ENCODE measurements at regions not wholly inside any gene's neighbourhood (a gene's known extent, or its start where the extent isn't known, plus 50 kb on each side); places are given as distances from the start of the nearest gene placed in this dataset.

DNA sequence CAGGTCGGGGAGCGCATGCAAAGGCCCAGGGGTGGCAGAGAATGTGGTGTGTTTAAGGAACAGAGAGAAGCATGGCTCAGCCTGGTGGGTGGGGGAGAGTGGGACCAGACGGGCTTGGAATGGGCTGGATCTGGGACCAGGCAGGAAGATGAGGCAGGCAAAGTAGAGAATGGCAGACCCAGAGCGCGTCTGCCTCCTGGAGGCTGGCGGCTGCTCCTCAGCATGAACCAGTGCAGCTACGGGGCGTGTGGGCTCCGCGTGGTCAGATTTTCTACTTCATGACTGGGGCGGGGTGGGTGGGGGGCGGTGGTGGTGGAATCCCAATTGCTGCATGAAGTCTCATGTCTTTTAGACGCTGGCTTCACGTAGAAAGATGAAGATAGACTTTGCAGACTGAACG is 135.6 kb downstream of the TFAP2C start:
- TF ChIP-seq, protein P1, sequence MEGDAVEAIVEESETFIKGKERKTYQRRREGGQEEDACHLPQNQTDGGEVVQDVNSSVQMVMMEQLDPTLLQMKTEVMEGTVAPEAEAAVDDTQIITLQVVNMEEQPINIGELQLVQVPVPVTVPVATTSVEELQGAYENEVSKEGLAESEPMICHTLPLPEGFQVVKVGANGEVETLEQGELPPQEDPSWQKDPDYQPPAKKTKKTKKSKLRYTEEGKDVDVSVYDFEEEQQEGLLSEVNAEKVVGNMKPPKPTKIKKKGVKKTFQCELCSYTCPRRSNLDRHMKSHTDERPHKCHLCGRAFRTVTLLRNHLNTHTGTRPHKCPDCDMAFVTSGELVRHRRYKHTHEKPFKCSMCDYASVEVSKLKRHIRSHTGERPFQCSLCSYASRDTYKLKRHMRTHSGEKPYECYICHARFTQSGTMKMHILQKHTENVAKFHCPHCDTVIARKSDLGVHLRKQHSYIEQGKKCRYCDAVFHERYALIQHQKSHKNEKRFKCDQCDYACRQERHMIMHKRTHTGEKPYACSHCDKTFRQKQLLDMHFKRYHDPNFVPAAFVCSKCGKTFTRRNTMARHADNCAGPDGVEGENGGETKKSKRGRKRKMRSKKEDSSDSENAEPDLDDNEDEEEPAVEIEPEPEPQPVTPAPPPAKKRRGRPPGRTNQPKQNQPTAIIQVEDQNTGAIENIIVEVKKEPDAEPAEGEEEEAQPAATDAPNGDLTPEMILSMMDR (conservative IDR thresholded peaks at IDR 0.05), result no peak
- no peak for TF ChIP-seq ZFX (IDR thresholded peaks at IDR 0.05)
